ENCODE measurements at regions not wholly inside any gene's neighbourhood (a gene's known extent, or its start where the extent isn't known, plus 50 kb on each side); places are given as distances from the start of the nearest gene placed in this dataset.

- Histone ChIP-seq H3K9ac (ENCODE audit: low read depth in 1 of 2, low read length in 2 of 2) (no peak overlapping the region), H3K27me3 (ENCODE audit: control insufficient read depth in 1 of 2, insufficient read depth in 2 of 2, low read length in 2 of 2) (peaks cover 40 to 62% of the 10 kb centered on the region in 2 donors), H3K9me3 (ENCODE audit: control insufficient read depth in 1 of 2, low read length in 2 of 2) (no peaks in the 10 kb centered on the region), H3K27ac (ENCODE audit: low read depth, low read length) (no peak overlapping the region), H3K4me1 (ENCODE audit: control insufficient read depth in 1 of 2, insufficient read depth in 2 of 2, low read length in 2 of 2) (no peaks in the 10 kb centered on the region), H3K4me3 (ENCODE audit: low read depth in 1 of 2, low read length in 2 of 2) (no peak overlapping the region), H3K36me3 (ENCODE audit: control insufficient read depth in 1 of 2, insufficient read depth in 2 of 2, low read length in 2 of 2) (no peaks in the 10 kb centered on the region)
Observed at GRCh38 chr17:36812762-36813161, 124.5 kb upstream of the LHX1 start.

GRCh38 chr17:36813357-36813756 lies 123.9 kb upstream of the LHX1 start:
- H3K27me3 ChIP-seq (ENCODE audit: control insufficient read depth in 1 of 2, insufficient read depth in 2 of 2, low read length in 2 of 2) = peaks cover 34 to 56% of the 10 kb centered on the region in 2 donors

GRCh38 chr17:36813957-36814563 lies 123.2 kb upstream of the LHX1 start:
- Histone ChIP-seq H3K27me3 (ENCODE audit: control insufficient read depth in 1 of 2, insufficient read depth in 2 of 2, low read length in 2 of 2) (peaks cover 27 to 49% of the 10 kb centered on the region in 2 donors), H3K9ac (ENCODE audit: low read depth in 1 of 2, low read length in 2 of 2) (no peak overlapping the region), H3K9me3 (ENCODE audit: control insufficient read depth in 1 of 2, low read length in 2 of 2) (no peaks in the 10 kb centered on the region), H3K4me3 (ENCODE audit: low read depth in 1 of 2, low read length in 2 of 2) (no peak overlapping the region), H3K27ac (ENCODE audit: low read depth, low read length) (no peak overlapping the region), H3K36me3 (ENCODE audit: control insufficient read depth in 1 of 2, insufficient read depth in 2 of 2, low read length in 2 of 2) (no peaks in the 10 kb centered on the region), H3K4me1 (ENCODE audit: control insufficient read depth in 1 of 2, insufficient read depth in 2 of 2, low read length in 2 of 2) (no peaks in the 10 kb centered on the region)

More at GRCh38 chr17:36813357-36813756, 123.9 kb upstream of the LHX1 start:
- Histone ChIP-seq H3K4me3 (ENCODE audit: low read depth in 1 of 2, low read length in 2 of 2) (no peak overlapping the region), H3K9ac (ENCODE audit: low read depth in 1 of 2, low read length in 2 of 2) (no peak overlapping the region), H3K27ac (ENCODE audit: low read depth, low read length) (no peak overlapping the region), H3K9me3 (ENCODE audit: control insufficient read depth in 1 of 2, low read length in 2 of 2) (no peaks in the 10 kb centered on the region), H3K36me3 (ENCODE audit: control insufficient read depth in 1 of 2, insufficient read depth in 2 of 2, low read length in 2 of 2) (no peaks in the 10 kb centered on the region), H3K4me1 (ENCODE audit: control insufficient read depth in 1 of 2, insufficient read depth in 2 of 2, low read length in 2 of 2) (no peaks in the 10 kb centered on the region)

GRCh38 chr17:36814958-36815357 lies 122.3 kb upstream of the LHX1 start:
- H3K27me3 ChIP-seq (ENCODE audit: control insufficient read depth in 1 of 2, insufficient read depth in 2 of 2, low read length in 2 of 2) = peaks cover 26 to 48% of the 10 kb centered on the region in 2 donors
- no peak overlapping the region for H3K9ac ChIP-seq (ENCODE audit: low read depth in 1 of 2, low read length in 2 of 2)
- H3K9me3 ChIP-seq (ENCODE audit: control insufficient read depth in 1 of 2, low read length in 2 of 2) = no peaks in the 10 kb centered on the region
- H3K4me1 ChIP-seq (ENCODE audit: control insufficient read depth in 1 of 2, insufficient read depth in 2 of 2, low read length in 2 of 2) = no peaks in the 10 kb centered on the region
- no peak overlapping the region for H3K4me3 ChIP-seq (ENCODE audit: low read depth in 1 of 2, low read length in 2 of 2)
- H3K27ac ChIP-seq (ENCODE audit: low read depth, low read length) = no peak overlapping the region
- H3K36me3 ChIP-seq (ENCODE audit: control insufficient read depth in 1 of 2, insufficient read depth in 2 of 2, low read length in 2 of 2) = no peaks in the 10 kb centered on the region

GRCh38 chr17:36816214-36816906 lies 120.9 kb upstream of the LHX1 start:
- no peak overlapping the region for H3K9ac ChIP-seq (ENCODE audit: low read depth in 1 of 2, low read length in 2 of 2)
- no peaks in the 10 kb centered on the region for H3K9me3 ChIP-seq (ENCODE audit: control insufficient read depth in 1 of 2, low read length in 2 of 2)
- no peak overlapping the region for H3K4me3 ChIP-seq (ENCODE audit: low read depth in 1 of 2, low read length in 2 of 2)
- H3K27ac ChIP-seq (ENCODE audit: low read depth, low read length) = no peak overlapping the region
- H3K36me3 ChIP-seq (ENCODE audit: control insufficient read depth in 1 of 2, insufficient read depth in 2 of 2, low read length in 2 of 2) = no peaks in the 10 kb centered on the region
- peaks cover 26 to 41% of the 10 kb centered on the region in 2 donors for H3K27me3 ChIP-seq (ENCODE audit: control insufficient read depth in 1 of 2, insufficient read depth in 2 of 2, low read length in 2 of 2)
- no peaks in the 10 kb centered on the region for H3K4me1 ChIP-seq (ENCODE audit: control insufficient read depth in 1 of 2, insufficient read depth in 2 of 2, low read length in 2 of 2)

- Histone ChIP-seq H3K9ac (ENCODE audit: low read depth in 1 of 2, low read length in 2 of 2) (no peak overlapping the region), H3K27me3 (ENCODE audit: control insufficient read depth in 1 of 2, insufficient read depth in 2 of 2, low read length in 2 of 2) (peaks cover 23 to 35% of the 10 kb centered on the region in 2 donors), H3K4me3 (ENCODE audit: low read depth in 1 of 2, low read length in 2 of 2) (no peak overlapping the region), H3K4me1 (ENCODE audit: control insufficient read depth in 1 of 2, insufficient read depth in 2 of 2, low read length in 2 of 2) (no peaks in the 10 kb centered on the region), H3K36me3 (ENCODE audit: control insufficient read depth in 1 of 2, insufficient read depth in 2 of 2, low read length in 2 of 2) (no peaks in the 10 kb centered on the region), H3K9me3 (ENCODE audit: control insufficient read depth in 1 of 2, low read length in 2 of 2) (no peaks in the 10 kb centered on the region), H3K27ac (ENCODE audit: low read depth, low read length) (no peak overlapping the region)
Observed at GRCh38 chr17:36816907-36817288, 120.4 kb upstream of the LHX1 start.

- no peak overlapping the region for H3K4me3 ChIP-seq (ENCODE audit: low read depth in 1 of 2, low read length in 2 of 2)
- no peak overlapping the region for H3K9ac ChIP-seq (ENCODE audit: low read depth in 1 of 2, low read length in 2 of 2)
- H3K9me3 ChIP-seq (ENCODE audit: control insufficient read depth in 1 of 2, low read length in 2 of 2) = no peaks in the 10 kb centered on the region
- H3K27me3 ChIP-seq (ENCODE audit: control insufficient read depth in 1 of 2, insufficient read depth in 2 of 2, low read length in 2 of 2) = peaks cover 18 to 29% of the 10 kb centered on the region in 2 donors
- no peak overlapping the region for H3K27ac ChIP-seq (ENCODE audit: low read depth, low read length)
- H3K4me1 ChIP-seq (ENCODE audit: control insufficient read depth in 1 of 2, insufficient read depth in 2 of 2, low read length in 2 of 2) = no peaks in the 10 kb centered on the region
- no peaks in the 10 kb centered on the region for H3K36me3 ChIP-seq (ENCODE audit: control insufficient read depth in 1 of 2, insufficient read depth in 2 of 2, low read length in 2 of 2)
Observed at GRCh38 chr17:36817483-36818048, 119.7 kb upstream of the LHX1 start.

- Histone ChIP-seq H3K9me3 (ENCODE audit: control insufficient read depth in 1 of 2, low read length in 2 of 2) (no peaks in the 10 kb centered on the region), H3K4me1 (ENCODE audit: control insufficient read depth in 1 of 2, insufficient read depth in 2 of 2, low read length in 2 of 2) (no peaks in the 10 kb centered on the region), H3K27ac (ENCODE audit: low read depth, low read length) (no peak overlapping the region), H3K27me3 (ENCODE audit: control insufficient read depth in 1 of 2, insufficient read depth in 2 of 2, low read length in 2 of 2) (peaks cover 13 to 22% of the 10 kb centered on the region in 2 donors), H3K4me3 (ENCODE audit: low read depth in 1 of 2, low read length in 2 of 2) (no peak overlapping the region), H3K36me3 (ENCODE audit: control insufficient read depth in 1 of 2, insufficient read depth in 2 of 2, low read length in 2 of 2) (no peaks in the 10 kb centered on the region), H3K9ac (ENCODE audit: low read depth in 1 of 2, low read length in 2 of 2) (no peak overlapping the region)
Observed at GRCh38 chr17:36818134-36818825, 119.0 kb upstream of the LHX1 start.

- Histone ChIP-seq H3K4me1 (ENCODE audit: control insufficient read depth in 1 of 2, insufficient read depth in 2 of 2, low read length in 2 of 2) (no peaks in the 10 kb centered on the region), H3K27ac (ENCODE audit: low read depth, low read length) (no peak overlapping the region), H3K9me3 (ENCODE audit: control insufficient read depth in 1 of 2, low read length in 2 of 2) (no peaks in the 10 kb centered on the region), H3K4me3 (ENCODE audit: low read depth in 1 of 2, low read length in 2 of 2) (no peak overlapping the region), H3K36me3 (ENCODE audit: control insufficient read depth in 1 of 2, insufficient read depth in 2 of 2, low read length in 2 of 2) (no peaks in the 10 kb centered on the region), H3K27me3 (ENCODE audit: control insufficient read depth in 1 of 2, insufficient read depth in 2 of 2, low read length in 2 of 2) (peaks cover 26 to 30% of the 10 kb centered on the region in 2 donors), H3K9ac (ENCODE audit: low read depth in 1 of 2, low read length in 2 of 2) (no peak overlapping the region)
Observed at GRCh38 chr17:36823850-36824677, 113.2 kb upstream of the LHX1 start.

Measured in duodenal mucosa (tissue), 2 donors.